Cardiac muscle cell (in vitro differentiated cells and primary cell): ENCODE measurements at regions not wholly inside any gene's neighbourhood (a gene's known extent, or its start where the extent isn't known, plus 50 kb on each side); places are given as distances from the start of the nearest gene placed in this dataset.

Source experiments
- DNase-seq, 2 donors: peaks; one replicate each; pipeline versions ENCODE4 v3.0.0 to v3.0.0-alpha.2; 2010 to 2017; ENCODE audit warnings: low read depth in 1 of 2, low spot score in 1 of 2
- H3K27ac ChIP-seq: fragments of 200-600 bp; sonication (generic); 2 replicates; pipeline ENCODE4 v1.5.1; 2016
- H3K27me3 ChIP-seq: fragments of 200-600 bp; sonication (generic); 2 replicates; pipeline ENCODE4 v1.6.0; 2016; ENCODE audit warnings: control low read depth
- H3K36me3 ChIP-seq: fragments of 200-600 bp; sonication (generic); 2 replicates; pipeline ENCODE4 v1.5.1; 2016; ENCODE audit warnings: control low read depth
- H3K4me1 ChIP-seq: fragments of 200-600 bp; sonication (generic); 2 replicates; pipeline ENCODE4 v1.8.1; 2017; ENCODE audit warnings: low read depth, mild to moderate bottlenecking, mixed run types
- H3K4me3 ChIP-seq: fragments of 200-600 bp; sonication (generic); 2 replicates; pipeline ENCODE4 v1.5.1; 2016; ENCODE audit warnings: mild to moderate bottlenecking
- H3K9me3 ChIP-seq: fragments of 200-600 bp; sonication (generic); 2 replicates; pipeline ENCODE4 v1.5.1; 2017; ENCODE audit warnings: low read depth, mild to moderate bottlenecking, control low read depth
- TF ChIP-seq, protein P1 (sequence below): IDR thresholded peaks from 2 replicates; pipeline ENCODE4 v1.5.1; 2012; ENCODE audit warnings: low read depth, mild to moderate bottlenecking, low read length

DNA sequence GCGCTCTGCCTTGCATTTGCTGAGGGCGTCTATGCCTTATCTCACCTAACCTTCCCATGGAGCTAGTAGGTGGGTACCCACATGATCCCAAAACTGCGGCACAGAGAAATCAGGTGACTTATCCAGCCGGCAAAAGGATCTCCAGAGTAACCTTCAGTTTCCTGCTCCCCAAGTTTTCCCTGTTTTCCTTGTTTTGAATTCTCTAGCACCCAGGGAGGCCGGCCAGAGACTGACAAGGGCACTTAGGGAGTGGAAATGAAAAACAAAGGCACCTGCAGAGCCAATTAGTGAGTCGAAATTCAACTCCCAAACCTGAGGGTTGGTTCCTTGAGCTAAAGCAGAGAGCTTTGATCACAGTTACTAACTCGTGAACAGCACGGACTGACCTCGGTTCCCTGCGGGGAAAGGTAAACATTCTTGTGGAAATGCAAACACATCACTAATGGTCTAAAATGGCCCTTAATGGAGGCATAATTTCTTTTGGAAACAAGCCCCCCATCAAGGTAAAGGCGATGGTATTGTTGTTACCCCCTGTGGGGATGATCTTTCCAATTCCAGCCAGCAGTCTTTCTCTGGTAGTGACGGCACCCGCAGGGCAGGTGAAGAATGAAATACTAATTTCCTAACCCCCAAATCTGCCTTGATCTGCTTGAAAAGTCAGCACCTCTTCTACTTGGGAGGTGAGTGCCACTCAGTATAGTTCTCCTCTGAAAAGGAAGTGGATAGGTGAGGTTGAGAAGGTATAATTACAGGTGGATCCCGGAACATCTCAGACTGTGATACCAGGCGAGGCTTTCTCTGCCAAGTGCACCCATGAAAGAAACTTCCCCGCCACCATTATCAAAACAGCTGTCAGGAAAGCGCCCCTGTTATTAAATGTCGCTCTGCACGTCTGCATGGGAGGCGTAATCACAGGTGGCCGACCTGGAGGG, 365.6 kb upstream of the AUTS2 start:
- Histone ChIP-seq H3K27me3 (peaks cover 85% of the 10 kb centered on the region), H3K36me3 (no peaks in the 10 kb centered on the region), H3K4me3 (no peak overlapping the region), H3K4me1 (no peaks in the 10 kb centered on the region), H3K9me3 (no peaks in the 10 kb centered on the region), H3K27ac (no peak overlapping the region)
- TF ChIP-seq, protein P1, sequence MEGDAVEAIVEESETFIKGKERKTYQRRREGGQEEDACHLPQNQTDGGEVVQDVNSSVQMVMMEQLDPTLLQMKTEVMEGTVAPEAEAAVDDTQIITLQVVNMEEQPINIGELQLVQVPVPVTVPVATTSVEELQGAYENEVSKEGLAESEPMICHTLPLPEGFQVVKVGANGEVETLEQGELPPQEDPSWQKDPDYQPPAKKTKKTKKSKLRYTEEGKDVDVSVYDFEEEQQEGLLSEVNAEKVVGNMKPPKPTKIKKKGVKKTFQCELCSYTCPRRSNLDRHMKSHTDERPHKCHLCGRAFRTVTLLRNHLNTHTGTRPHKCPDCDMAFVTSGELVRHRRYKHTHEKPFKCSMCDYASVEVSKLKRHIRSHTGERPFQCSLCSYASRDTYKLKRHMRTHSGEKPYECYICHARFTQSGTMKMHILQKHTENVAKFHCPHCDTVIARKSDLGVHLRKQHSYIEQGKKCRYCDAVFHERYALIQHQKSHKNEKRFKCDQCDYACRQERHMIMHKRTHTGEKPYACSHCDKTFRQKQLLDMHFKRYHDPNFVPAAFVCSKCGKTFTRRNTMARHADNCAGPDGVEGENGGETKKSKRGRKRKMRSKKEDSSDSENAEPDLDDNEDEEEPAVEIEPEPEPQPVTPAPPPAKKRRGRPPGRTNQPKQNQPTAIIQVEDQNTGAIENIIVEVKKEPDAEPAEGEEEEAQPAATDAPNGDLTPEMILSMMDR = no peak
- peak in 1 of 2 donors; percentile 17 for DNase-seq

DNA sequence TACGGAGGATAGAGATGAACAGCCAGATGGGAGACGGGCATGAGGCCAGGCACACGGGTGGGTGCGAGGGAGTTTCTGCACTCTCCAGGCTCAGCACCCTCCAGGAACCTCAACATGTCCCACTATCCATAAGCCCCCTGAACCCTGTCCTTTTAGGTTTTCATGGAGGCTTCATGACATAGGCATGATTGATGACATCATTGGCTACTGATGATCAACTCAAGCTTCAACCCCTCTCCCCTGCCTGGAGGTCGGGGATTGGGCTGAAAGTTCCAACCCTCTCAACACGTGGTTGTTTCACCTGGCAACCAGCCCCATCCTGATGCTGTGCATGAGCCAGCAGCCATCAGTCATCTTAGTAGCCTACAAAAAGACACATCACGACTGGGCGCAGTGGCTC, 360.7 kb upstream of the AUTS2 start:
- TF ChIP-seq, protein P1 = no peak
- no peaks in the 10 kb centered on the region for H3K4me1 ChIP-seq
- no peak overlapping the region for H3K4me3 ChIP-seq
- DNase-seq = no peak
- H3K27me3 ChIP-seq = peaks cover 50% of the 10 kb centered on the region
- no peak overlapping the region for H3K27ac ChIP-seq
- H3K36me3 ChIP-seq = no peaks in the 10 kb centered on the region
- H3K9me3 ChIP-seq = no peaks in the 10 kb centered on the region

DNA sequence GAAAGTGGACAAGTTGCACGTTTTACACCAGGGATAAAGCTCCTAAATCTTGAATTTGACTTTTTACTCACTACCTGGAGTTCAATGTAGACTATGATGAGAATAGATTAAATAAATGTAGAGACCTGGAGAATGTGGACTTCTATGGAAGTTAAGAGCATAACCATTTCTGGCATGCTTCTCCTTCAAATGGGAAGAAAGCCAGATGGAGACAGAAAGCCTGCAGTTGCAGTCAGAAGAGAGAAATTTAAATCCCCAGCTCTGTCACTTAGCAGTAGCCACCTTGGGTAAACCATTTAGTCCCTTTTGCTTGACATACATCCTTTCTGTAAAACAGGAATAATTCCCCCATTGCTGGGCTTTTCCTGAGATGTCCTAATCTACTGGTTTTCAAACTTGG, 355.3 kb upstream of the AUTS2 start:
- no peak for DNase-seq
- TF ChIP-seq, protein P1 = no peak

DNA sequence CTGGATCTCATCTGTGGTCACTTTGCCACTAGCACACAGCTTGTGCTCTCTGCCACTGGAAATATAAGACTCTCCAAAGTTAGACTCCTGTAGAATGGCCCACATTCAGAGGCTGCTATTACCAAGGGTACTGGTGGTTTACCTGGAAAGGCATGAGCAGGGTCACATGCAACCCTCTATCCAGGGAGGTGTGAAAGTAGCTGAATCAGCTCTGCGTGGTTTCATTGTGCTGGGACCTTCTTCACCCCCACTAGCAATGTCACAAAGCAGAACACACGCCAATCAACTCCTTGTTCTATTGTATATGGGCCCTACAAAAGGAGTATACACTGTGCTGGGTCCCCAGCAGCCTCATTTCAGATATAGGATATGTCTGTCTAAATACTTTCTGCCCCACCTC, 353.6 kb upstream of the AUTS2 start:
- no peak overlapping the region for H3K4me3 ChIP-seq
- no peaks in the 10 kb centered on the region for H3K9me3 ChIP-seq
- no peak overlapping the region for H3K27ac ChIP-seq
- TF ChIP-seq, protein P1 = no peak
- H3K27me3 ChIP-seq = no peaks in the 10 kb centered on the region
- no peaks in the 10 kb centered on the region for H3K4me1 ChIP-seq
- H3K36me3 ChIP-seq = no peaks in the 10 kb centered on the region
- DNase-seq = no peak

More for the DNA sequence above, 355.3 kb upstream of the AUTS2 start:
- Histone ChIP-seq H3K27me3 (no peaks in the 10 kb centered on the region), H3K27ac (no peak overlapping the region), H3K36me3 (no peaks in the 10 kb centered on the region), H3K4me3 (no peak overlapping the region), H3K4me1 (no peaks in the 10 kb centered on the region), H3K9me3 (no peaks in the 10 kb centered on the region)

DNA sequence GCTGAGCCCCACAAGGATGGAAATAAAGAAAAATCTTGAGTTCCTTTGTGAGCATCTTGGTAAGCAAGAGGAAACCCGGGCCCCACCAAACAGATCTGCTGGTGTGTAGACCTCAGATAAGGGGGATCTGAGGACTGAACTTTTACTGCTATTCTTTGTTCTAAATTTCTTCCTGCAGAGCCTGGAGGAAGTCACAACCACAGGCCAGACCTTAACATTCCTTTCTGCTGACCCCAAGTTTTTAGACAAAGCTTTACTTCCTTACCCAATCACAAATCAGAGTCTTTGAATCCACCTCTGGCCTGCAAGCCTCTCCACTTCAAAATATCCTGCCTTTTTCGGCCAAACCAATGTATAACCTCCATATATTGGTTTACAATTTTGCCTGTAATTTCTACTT, 352.6 kb upstream of the AUTS2 start:
- H3K4me3 ChIP-seq = no peak overlapping the region

More for the DNA sequence above, 352.6 kb upstream of the AUTS2 start:
- TF ChIP-seq, protein P1 = no peak
- Histone ChIP-seq H3K27me3 (no peaks in the 10 kb centered on the region), H3K36me3 (no peaks in the 10 kb centered on the region), H3K9me3 (no peaks in the 10 kb centered on the region), H3K27ac (no peak overlapping the region), H3K4me1 (no peaks in the 10 kb centered on the region)
- DNase-seq = peak in 1 of 2 donors; percentile 68
